ENCODE measurements at regions not wholly inside any gene's neighbourhood (a gene's known extent, or its start where the extent isn't known, plus 50 kb on each side); places are given as distances from the start of the nearest gene placed in this dataset.

GRCh38 chrX:3527811-3528210 is 181.4 kb upstream of the MXRA5 start:
- POLR2A ChIA-PET (ENCODE audit: low non-redundant PET): no interaction called here
- intact Hi-C loops (cut with micrococcal nuclease; ENCODE audit: unreplicated experiment): no loop called here
- no peak overlapping the region for H3K27ac ChIP-seq (ENCODE audit: low read depth, low read length, poor library complexity, severe bottlenecking)

DNA sequence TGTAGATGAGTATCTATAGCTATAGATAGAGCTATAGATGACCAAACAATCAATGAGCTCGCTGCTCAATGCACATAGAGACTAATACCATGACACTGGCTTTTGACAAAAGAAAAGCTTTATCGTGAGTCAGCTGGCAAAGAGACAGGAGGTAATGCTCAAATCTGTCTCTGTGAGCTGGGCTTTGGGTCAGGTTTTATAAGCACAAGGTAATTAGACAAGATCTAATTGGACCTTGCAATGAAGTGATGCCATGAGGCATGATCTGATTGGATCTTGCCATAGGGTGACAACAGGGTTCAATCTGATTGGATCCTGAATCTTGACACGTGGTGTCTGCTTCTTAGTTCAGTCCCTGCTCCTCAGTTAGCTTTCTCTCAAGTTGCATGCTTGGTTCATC is 180.7 kb upstream of the MXRA5 start:
- Histone ChIP-seq H3K4me3 (ENCODE audit: low read depth, low read length, poor library complexity, severe bottlenecking) (no peak overlapping the region), H3K27me3 (replicated peaks; ENCODE audit: insufficient read depth, low read depth, low read length, poor library complexity) (peaks cover 17% of the 10 kb centered on the region), H3K27ac (ENCODE audit: low read depth, low read length, poor library complexity, severe bottlenecking) (no peak overlapping the region), H3K36me3 (ENCODE audit: insufficient read depth, low read length, poor library complexity, severe bottlenecking) (no peaks in the 10 kb centered on the region), H3K4me1 (ENCODE audit: insufficient read depth, low read length, poor library complexity, severe bottlenecking) (no peaks in the 10 kb centered on the region), H3K9me3 (ENCODE audit: low read depth, low read length, poor library complexity, severe bottlenecking) (no peaks in the 10 kb centered on the region)
- POLR2A ChIA-PET (ENCODE audit: low non-redundant PET): no interaction called here
- DNase-seq (ENCODE audit: low spot score): no peak
- CTCF ChIA-PET: no interaction called here
- TF ChIP-seq CTCF (conservative IDR thresholded peaks at IDR 0.05; ENCODE audit: low read depth, low read length) (no peak), EZH2 (IDR thresholded peaks at IDR 0.05; ENCODE audit: borderline replicate concordance, low read depth, low read length, poor library complexity, severe bottlenecking) (no peak)
- intact Hi-C loops (cut with micrococcal nuclease; ENCODE audit: unreplicated experiment): no loop called here
- BruUV-seq (replicated peaks): no TSS peak

More at GRCh38 chrX:3527811-3528210, 181.4 kb upstream of the MXRA5 start:
- no TSS peak for BruUV-seq (replicated peaks)
- Histone ChIP-seq H3K9me3 (ENCODE audit: low read depth, low read length, poor library complexity, severe bottlenecking) (no peaks in the 10 kb centered on the region), H3K4me3 (ENCODE audit: low read depth, low read length, poor library complexity, severe bottlenecking) (no peak overlapping the region), H3K36me3 (ENCODE audit: insufficient read depth, low read length, poor library complexity, severe bottlenecking) (no peaks in the 10 kb centered on the region), H3K27me3 (replicated peaks; ENCODE audit: insufficient read depth, low read depth, low read length, poor library complexity) (peaks cover 17% of the 10 kb centered on the region), H3K4me1 (ENCODE audit: insufficient read depth, low read length, poor library complexity, severe bottlenecking) (no peaks in the 10 kb centered on the region)
- no peak for TF ChIP-seq EZH2 (IDR thresholded peaks at IDR 0.05; ENCODE audit: borderline replicate concordance, low read depth, low read length, poor library complexity, severe bottlenecking)
- TF ChIP-seq CTCF (conservative IDR thresholded peaks at IDR 0.05; ENCODE audit: low read depth, low read length): no peak
- DNase-seq (ENCODE audit: low spot score): no peak
- CTCF ChIA-PET: no interaction called here

DNA sequence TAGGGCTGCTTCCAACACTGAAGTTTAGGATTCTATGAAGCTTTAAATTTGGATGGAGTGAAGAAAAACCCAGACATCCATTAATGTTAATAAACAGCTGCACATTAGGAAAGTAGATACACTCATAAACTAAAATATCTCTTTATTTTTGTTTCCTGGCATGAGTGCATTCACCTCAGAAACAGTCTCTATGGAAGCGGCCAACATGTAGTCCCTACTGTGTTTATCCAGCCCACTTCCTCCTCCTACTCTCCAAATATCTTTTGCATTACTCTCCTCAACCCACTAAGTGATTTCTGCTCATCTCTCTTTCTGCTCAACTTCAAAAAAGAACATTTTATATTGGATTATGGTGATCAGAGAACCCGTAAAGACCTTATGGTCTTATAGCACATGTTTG is 180.3 kb upstream of the MXRA5 start:
- intact Hi-C loops (cut with micrococcal nuclease; ENCODE audit: unreplicated experiment): no loop called here
- POLR2A ChIA-PET (ENCODE audit: low non-redundant PET): no interaction called here

More for the DNA sequence above, 180.3 kb upstream of the MXRA5 start:
- no peak for DNase-seq (ENCODE audit: low spot score)
- Histone ChIP-seq H3K4me1 (ENCODE audit: insufficient read depth, low read length, poor library complexity, severe bottlenecking) (no peaks in the 10 kb centered on the region), H3K36me3 (ENCODE audit: insufficient read depth, low read length, poor library complexity, severe bottlenecking) (no peaks in the 10 kb centered on the region), H3K4me3 (ENCODE audit: low read depth, low read length, poor library complexity, severe bottlenecking) (no peak overlapping the region), H3K27me3 (replicated peaks; ENCODE audit: insufficient read depth, low read depth, low read length, poor library complexity) (peaks cover 20% of the 10 kb centered on the region), H3K9me3 (ENCODE audit: low read depth, low read length, poor library complexity, severe bottlenecking) (no peaks in the 10 kb centered on the region), H3K27ac (ENCODE audit: low read depth, low read length, poor library complexity, severe bottlenecking) (no peak overlapping the region)
- TF ChIP-seq CTCF (conservative IDR thresholded peaks at IDR 0.05; ENCODE audit: low read depth, low read length) (no peak), EZH2 (IDR thresholded peaks at IDR 0.05; ENCODE audit: borderline replicate concordance, low read depth, low read length, poor library complexity, severe bottlenecking) (no peak)
- BruUV-seq (replicated peaks): no TSS peak
- CTCF ChIA-PET: no interaction called here

All from A673 (cell line).